ENCODE measurements at regions not wholly inside any gene's neighbourhood (a gene's known extent, or its start where the extent isn't known, plus 50 kb on each side); places are given as distances from the start of the nearest gene placed in this dataset.

DNA sequence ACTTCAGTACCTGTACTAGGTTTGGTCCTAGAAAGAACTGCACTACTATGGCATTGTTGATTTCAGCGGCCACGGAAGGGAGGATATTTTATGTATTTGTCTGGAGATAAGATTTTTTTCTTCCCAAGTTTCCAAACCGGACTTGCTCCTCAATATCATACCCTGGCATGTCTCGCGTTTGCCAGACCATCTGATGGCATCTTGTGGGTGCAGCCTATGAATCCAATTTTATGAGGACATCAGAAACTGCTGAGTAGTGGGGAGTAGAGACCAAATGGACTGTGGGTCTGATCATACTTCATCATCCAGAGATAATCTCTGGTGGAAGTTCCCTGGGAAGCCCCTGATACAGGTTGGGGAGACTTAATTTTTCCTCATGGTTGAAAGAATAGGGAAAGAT is 716.1 kb upstream of the WWC1 start:
- TF ChIP-seq EP300 (conservative IDR thresholded peaks at IDR 0.05; ENCODE audit: poor library complexity, severe bottlenecking) (no peak), SMC3 (conservative IDR thresholded peaks at IDR 0.05; ENCODE audit: poor library complexity) (no peak), POLR2AphosphoS5 (IDR thresholded peaks at IDR 0.05) (no peak), MXI1 (conservative IDR thresholded peaks at IDR 0.05; ENCODE audit: poor library complexity, severe bottlenecking) (no peak), EZH2 (IDR thresholded peaks at IDR 0.05; ENCODE audit: borderline replicate concordance, insufficient read depth, low read length, poor library complexity, severe bottlenecking) (no peak), TAF1 (IDR thresholded peaks at IDR 0.05; ENCODE audit: low read depth) (no peak)
- TF ChIP-seq, protein P1, sequence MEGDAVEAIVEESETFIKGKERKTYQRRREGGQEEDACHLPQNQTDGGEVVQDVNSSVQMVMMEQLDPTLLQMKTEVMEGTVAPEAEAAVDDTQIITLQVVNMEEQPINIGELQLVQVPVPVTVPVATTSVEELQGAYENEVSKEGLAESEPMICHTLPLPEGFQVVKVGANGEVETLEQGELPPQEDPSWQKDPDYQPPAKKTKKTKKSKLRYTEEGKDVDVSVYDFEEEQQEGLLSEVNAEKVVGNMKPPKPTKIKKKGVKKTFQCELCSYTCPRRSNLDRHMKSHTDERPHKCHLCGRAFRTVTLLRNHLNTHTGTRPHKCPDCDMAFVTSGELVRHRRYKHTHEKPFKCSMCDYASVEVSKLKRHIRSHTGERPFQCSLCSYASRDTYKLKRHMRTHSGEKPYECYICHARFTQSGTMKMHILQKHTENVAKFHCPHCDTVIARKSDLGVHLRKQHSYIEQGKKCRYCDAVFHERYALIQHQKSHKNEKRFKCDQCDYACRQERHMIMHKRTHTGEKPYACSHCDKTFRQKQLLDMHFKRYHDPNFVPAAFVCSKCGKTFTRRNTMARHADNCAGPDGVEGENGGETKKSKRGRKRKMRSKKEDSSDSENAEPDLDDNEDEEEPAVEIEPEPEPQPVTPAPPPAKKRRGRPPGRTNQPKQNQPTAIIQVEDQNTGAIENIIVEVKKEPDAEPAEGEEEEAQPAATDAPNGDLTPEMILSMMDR (IDR thresholded peaks at IDR 0.05; ENCODE audit: poor library complexity, severe bottlenecking): no peak
